ENCODE measurements at regions not wholly inside any gene's neighbourhood (a gene's known extent, or its start where the extent isn't known, plus 50 kb on each side); places are given as distances from the start of the nearest gene placed in this dataset.

DNA sequence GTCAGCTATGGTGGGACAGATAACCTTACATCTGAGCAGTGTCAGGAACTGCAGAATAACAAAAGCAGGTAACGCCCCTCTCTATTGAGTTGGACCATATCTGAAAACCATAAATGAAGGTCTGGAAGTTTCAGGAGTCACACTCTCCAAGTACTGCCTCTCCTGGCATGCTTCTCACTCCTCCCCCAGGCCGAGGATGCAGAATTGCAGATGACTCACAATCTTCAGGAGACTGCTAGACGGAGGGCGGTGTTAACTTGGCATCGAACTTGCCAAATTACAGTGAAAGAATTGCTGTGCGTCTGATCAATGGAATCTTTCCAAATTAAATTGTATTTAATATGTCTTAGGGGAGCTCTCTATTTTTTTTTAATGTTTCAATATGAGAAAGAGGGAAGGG, 67.1 kb upstream of the TRIM2 start:
- no peak for DNase-seq (ENCODE audit: low read depth, low spot score)

- DNase-seq (ENCODE audit: low read depth, low spot score), result no peak
Measured at GRCh38 chr4:153137677-153138630, 66.3 kb upstream of the TRIM2 start.

GRCh38 chr4:153138736-153139135, 65.5 kb upstream of the TRIM2 start:
- DNase-seq (ENCODE audit: low read depth, low spot score), result no peak

DNA sequence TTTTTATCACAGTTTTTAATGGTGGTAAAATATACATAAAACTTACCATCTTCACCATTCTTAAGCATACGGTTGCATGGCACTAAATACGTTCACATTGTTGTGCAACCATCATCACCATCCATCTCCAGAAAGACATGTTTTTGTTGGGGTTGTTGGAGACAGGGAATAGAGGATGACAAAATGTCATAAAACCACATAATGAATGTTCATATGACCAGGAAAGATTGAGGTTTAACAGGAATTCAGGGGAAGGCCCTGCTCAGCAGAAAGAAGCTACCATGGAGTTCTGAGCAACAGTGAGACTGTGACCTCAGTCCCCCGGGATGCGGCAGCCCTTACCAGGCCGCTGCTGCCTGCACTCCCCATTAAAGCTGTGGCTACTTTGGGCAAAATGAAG, 63.9 kb upstream of the TRIM2 start:
- no peak for DNase-seq (ENCODE audit: low read depth, low spot score)

- no peak for DNase-seq (ENCODE audit: low read depth, low spot score)
Measured at GRCh38 chr4:153141238-153141637, 63.0 kb upstream of the TRIM2 start.

GRCh38 chr4:153142700-153143438, 61.4 kb upstream of the TRIM2 start:
- DNase-seq (ENCODE audit: low read depth, low spot score), result peak; percentile 77

- DNase-seq (ENCODE audit: low read depth, low spot score), result peak; percentile 27
Measured at GRCh38 chr4:153143527-153144348, 60.5 kb upstream of the TRIM2 start.

GRCh38 chr4:153146031-153146430, 58.2 kb upstream of the TRIM2 start:
- no peak for DNase-seq (ENCODE audit: low read depth, low spot score)

DNA sequence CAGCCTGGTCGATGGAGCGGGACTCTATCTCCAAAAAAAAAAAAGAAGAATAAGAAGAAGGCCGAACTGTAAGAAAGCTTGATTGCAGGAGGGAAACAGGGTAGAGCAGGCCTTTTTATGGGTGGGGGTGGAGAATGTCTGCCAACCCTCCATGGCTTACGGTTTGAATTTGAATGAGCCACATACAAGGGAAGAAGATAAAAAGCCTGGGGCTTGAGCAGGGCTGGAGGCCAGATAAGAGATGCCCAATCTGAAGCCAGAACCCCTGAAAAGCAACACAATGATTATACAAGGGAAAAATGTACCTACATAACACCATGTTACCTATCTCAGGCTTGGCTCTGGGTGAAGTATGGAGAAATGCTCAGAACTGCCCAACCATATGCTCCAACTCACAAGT, 57.3 kb upstream of the TRIM2 start:
- DNase-seq (ENCODE audit: low read depth, low spot score), result no peak

- no peak for DNase-seq (ENCODE audit: low read depth, low spot score)
Measured at GRCh38 chr4:153148791-153149190, 55.5 kb upstream of the TRIM2 start.

- peak; percentile 89 for DNase-seq (ENCODE audit: low read depth, low spot score)
Measured at GRCh38 chr4:153151535-153152455, 52.4 kb upstream of the TRIM2 start.

- peak; percentile 65 for DNase-seq (ENCODE audit: low read depth, low spot score)
Measured at GRCh38 chr4:153152501-153153338, 51.5 kb upstream of the TRIM2 start.

DNA sequence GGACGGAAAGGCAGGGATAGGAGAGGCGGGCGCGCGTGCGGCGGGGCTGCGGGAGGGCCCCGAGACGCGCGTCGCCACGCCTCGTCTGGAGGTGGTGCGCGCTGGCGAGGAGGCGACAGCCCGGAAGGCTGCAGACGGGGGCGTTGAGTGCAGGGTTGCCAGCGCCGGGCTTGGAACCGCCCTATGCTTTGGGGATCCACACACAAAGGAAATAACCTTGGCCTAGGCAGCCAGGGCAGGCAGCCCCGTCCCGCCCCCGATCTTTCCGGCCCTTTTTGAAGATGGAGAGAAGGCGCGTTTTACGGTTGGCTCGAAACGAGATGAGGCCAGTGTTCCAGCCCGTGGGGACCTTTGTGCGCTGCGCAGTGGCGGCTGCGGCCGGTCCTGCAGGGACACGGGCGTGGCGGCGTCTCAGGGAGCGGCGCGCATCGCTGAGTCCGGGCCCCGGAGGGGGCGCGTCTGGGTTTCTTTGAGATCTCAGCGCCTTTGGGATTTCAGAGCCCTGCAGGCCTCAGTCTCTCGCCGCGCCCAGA, 50.8 kb upstream of the TRIM2 start:
- peak; percentile 69 for DNase-seq (ENCODE audit: low read depth, low spot score)

DNA sequence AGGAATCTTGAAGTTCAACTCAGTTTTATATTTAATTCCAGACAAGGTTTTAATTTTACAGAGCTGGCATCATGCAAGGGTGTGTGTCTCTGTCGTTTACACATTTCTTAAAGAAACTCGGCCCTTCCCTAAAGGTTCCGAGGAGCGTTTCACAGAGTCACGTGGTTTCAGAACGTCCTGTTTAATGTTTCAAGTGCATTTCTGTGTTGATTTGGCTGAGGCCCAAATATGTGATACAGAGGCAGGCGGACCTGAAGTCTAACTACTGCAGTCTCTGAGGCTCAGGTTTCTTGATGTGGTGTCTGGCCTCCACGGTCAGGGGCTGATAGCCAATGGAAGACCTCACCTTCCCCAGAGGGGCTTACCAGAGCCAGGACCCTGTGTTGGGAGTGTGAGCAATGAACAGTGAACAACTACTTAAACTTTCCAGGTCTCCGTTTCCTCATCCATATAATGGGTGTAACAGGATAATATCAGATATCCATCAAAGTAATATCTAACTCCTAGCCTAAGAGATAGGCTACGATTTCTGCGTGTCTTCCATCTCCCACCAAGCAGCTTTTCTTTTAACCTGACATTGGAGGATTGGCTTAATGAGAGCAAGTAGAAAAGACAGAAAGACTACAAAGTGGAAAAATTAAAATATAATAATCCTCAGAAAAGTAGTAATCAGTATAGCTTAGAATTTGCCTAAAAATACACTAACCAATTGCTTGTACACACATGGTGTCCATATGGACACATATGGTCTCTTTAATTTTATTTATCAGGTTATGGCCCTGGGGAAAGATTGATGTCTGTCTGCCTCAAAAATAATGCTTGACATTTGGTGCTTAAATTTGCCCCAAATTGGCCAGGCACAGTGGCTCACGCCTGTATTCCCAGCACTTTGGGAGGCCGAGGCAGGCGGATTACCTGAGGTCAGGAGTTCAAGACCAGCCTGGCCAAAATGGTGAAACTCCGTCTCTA, 50.0 kb upstream of the TRIM2 start:
- no peak for DNase-seq (ENCODE audit: low read depth, low spot score)

Measured in ELF-1 (cell line).